HG03135 (cell line): ENCODE measurements at regions not wholly inside any gene's neighbourhood (a gene's known extent, or its start where the extent isn't known, plus 50 kb on each side); places are given as distances from the start of the nearest gene placed in this dataset.
"Not testable (repeated sequence)": the region's sequence is repeated elsewhere in the genome, so short reads cannot be mapped to it uniquely, and the experiment has no call there.

ENCODE experiments used
- ATAC-seq: cut with Tn5 transposase; IDR thresholded peaks from one replicate; pipeline ENCODE4 v1.9.1; 2021; ENCODE audit warnings: mild to moderate bottlenecking, moderate library complexity; ENCODE audit not compliant: unreplicated experiment

GRCh38 chr14:101634202-101634849, 73.0 kb downstream of the DIO3 start:
- ATAC-seq, result no peak

DNA sequence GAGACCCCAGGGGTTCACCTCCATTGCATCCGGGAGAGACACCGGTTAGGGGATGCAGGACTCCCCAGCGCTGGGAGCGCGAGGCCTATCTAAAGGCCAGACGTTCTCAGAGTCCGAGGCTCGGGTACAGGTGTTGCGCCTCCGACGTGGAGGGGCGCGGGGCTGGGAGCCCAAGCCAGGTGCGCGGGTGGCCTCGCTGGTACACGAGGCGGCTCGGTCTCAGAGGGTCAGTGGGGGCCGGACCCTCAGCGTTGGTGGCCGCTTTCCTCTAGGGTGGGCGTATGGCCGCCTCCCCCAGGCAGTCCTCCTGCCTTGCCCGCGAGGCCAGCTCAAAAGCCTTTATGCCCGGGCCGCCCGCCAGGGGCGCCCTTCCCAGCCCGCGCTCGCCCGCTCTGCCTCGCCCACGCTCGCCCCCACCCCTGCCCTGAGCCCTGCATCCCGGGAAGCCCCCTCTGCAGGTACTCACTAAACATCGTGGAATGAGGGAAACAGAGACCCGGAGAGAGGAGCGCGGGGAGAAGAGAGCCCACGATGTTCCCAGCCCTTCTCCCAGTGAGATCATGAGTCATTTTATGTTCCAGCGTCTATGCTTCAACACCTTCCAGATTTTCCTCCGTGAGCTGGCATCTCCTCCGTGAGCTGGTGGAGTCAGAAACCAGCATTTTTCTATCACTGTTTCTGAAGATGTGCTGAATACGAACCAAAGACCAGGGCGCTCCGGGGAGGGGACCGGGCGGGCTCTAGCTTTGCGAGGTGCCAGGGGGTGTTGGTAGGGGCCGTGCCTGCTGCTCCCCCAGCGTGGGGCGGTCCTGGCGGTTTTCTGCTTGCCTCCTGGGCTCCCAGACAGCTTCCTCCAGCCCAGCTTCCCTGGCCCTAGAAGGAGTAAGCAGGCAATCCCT, 73.8 kb downstream of the DIO3 start:
- ATAC-seq, result no peak

- ATAC-seq, result no peak
These were observed 74.7 kb downstream of the DIO3 start for GRCh38 chr14:101635749-101636560.

- ATAC-seq, result no peak
These were observed 78.0 kb downstream of the DIO3 start for GRCh38 chr14:101639241-101639833.

DNA sequence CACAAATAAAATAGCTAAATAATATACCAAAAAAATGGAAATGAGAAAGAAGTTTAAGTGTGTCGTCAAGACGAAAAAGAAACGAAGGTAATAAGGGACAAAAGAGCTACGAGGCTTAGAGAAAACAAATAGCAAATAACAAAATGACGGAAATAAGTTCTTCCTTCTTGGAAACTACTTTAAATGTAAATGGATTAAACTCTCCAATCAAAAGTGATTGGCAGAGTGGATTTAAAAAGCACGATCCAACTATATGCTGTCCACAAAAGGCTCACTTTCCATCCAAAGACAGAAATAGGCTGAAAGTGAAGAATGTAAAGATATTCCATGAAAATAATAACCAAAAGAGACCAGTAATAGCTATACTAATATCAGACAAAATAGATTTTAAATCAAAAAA, 82.4 kb downstream of the DIO3 start:
- no peak for ATAC-seq

DNA sequence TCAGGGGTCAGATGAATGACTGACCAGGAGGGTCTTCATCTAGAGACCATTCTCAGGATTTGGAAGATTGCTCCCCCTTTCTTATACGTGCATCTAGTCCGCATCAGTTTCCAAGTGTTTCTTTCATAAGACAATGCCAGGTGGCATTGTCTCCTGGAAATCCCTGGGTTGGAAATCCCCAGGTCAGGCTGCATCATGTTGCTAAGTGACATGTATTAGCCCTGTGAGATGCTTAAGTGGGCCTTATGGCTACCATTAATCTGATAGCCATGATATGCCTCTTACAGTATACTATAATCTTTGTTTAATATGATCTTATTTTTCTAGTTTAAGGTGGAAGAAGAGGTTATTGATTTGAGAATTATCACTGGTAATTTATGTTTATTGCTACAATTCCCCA, 92.8 kb downstream of the DIO3 start:
- ATAC-seq, result no peak

DNA sequence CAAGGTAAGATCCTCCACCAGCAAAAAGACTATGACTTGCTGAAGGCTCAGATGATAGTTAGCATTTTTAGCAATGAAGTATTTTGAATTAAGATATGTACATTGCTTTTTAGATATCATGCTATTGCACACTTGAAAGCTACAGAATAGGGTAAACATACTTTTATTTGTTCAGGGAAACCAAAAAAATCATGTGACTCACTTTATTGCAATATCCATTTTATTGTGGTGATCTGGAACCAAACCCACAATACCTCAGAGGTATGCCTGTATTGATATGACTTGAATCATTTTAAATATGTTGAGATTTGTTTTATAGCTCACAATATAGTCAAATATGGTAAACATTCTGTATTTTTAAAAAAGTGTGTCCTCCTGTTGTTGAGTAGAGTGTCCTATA, 96.1 kb downstream of the DIO3 start:
- no peak for ATAC-seq

GRCh38 chr14:101665478-101666078, 95.9 kb upstream of the PPP2R5C start:
- no peak for ATAC-seq

DNA sequence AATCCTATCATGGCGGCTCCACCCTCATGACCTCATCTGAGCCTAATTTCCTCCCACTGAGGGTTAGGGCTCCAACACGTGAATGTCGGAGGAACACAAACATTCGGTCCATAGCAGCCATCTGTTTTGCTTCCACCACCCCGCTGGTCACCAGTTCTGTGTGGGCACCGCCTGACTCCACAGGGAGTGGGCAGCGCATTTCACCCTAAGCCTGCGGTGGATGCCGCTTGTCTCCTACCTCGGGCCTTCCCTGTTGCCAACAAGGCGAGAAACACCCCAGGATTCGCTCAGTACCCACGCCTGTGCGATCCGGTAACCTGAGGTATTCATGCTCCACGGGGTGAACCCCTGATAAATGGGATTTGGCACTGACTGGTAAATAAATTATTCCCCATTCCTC, 95.2 kb upstream of the PPP2R5C start:
- ATAC-seq, result no peak

DNA sequence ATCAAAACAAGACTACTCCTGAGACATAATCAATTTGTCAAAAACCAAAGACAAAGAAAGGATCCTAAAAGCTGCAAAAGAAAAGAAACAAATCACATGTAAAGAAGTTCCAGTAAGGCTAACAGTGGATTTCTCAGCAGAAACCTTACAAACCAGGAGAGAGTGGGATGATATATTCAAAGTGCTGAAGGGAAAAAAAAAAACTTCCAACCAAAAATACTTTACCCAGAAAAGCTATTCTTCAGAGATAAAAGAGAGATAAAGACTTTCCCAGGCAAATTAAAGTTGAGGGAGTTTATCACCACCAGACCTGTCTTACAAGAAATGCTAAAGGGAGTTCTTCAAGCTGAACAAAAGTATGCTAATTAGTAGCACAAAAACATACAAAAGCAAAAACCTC, 91.9 kb upstream of the PPP2R5C start:
- no peak for ATAC-seq

DNA sequence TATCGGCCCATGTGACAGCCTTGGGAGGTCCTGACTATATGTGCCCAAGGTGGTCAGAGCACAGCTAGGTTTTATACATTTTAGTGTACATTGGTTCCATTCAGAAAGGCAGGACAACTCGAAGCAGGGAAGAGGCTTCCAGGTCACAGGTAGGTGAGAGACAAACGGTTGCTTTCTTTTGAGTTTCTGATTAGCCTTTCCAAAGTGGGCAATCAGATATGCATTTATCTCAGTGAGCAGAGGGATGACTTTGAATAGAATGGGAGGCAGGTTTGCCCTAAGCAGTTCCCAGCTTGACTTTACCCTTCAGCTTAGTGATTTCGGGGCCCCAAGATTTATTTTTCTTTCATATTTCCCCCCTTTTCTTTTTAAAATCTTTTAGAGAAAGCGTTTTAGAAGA, 87.6 kb upstream of the PPP2R5C start:
- no peak for ATAC-seq

DNA sequence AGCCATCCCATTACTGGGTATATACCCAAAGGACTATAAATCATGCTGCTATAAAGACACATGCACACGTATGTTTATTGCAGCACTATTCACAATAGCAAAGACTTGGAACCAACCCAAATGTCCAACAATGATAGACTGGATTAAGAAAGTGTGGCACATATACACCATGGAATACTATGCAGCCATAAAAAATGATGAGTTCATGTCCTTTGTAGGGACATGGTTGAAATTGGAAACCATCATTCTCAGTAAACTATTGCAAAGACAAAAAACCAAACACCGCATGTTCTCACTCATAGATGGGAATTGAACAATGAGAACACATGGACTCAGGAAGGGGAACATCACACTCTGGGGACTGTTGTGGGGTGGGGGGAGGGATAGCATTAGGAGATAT, 85.7 kb upstream of the PPP2R5C start:
- ATAC-seq, result not testable (repeated sequence)

GRCh38 chr14:101677912-101678327, 83.6 kb upstream of the PPP2R5C start:
- not testable (repeated sequence) for ATAC-seq

GRCh38 chr14:101681795-101682194, 79.7 kb upstream of the PPP2R5C start:
- ATAC-seq, result no peak

DNA sequence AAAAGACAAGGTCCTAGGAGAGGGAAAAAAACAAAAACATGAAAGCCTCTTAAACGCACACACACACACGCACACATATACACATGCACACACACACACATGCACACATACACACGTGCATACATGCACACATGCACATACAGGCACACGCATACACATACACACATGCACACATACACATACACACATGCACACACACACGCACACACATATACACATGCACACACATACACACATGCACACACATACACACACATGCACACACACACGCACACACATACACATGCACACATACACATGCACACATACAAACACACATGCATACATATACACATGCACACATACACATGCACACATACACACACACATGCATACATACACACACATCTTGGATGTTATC, 78.1 kb upstream of the PPP2R5C start:
- no peak for ATAC-seq

- ATAC-seq, result no peak
These were observed 73.6 kb upstream of the PPP2R5C start for GRCh38 chr14:101687756-101688546.

DNA sequence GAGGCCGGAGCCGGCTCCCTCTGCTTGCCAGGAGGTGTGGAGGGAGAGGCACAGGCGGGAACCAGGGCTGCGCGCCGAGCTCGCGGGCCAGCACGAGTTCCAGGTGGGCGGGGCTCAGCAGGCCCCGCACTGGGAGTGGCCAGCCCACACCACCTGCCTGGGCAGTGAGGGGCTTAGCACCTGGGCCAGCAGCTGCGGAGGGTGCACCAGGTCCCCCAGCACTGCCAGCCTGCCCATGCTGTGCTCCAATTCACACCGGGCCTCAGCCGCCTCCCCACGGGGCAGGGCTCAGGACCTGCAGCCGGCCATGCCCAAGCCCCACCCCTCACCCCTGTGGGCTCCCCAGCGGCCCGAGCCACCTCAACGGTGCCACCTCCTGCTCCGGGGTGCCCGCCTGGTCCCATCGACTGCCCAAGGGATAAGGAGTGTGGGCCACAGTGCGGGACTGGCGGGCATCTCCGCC, 72.4 kb upstream of the PPP2R5C start:
- ATAC-seq, result no peak

DNA sequence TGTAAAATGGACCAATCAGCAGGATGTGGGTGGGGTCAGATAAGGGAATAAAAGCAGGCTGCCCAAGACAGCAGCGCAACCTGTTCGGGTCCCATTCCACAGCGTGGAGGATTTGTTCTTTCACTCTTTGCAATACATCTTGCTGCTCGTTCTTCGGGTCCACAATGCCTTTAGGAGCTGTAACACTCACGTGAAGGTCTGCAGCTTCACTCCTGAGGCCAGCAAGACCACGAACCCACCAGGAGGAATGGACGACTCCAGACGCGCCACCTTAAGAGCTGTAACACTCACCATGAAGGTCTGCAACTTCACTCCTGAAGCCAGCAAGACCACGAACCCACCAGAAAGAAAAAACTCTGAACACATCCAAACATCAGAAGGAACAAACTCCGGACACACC, 71.5 kb upstream of the PPP2R5C start:
- ATAC-seq, result not testable (repeated sequence)

- no peak for ATAC-seq
These were observed 65.8 kb upstream of the PPP2R5C start for GRCh38 chr14:101695659-101696058.

DNA sequence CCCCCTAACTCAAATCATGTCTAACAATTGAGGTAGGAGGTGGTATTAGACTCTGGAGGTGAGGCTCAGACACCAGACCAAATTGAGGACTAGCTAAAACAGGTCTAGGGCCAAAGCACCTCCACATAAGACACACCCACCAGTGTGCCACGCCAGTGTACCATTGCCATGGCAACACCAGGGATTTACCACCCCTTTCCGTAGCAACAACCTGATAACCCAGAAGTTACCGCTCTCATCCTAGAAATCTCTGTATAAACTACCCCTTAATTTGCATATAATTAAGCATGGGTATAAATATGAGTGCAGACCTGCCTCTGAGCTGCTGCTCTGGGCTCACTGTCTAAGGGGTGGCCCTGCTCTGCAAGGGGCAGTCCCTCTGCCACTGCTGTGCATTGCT, 57.4 kb upstream of the PPP2R5C start:
- ATAC-seq, result no peak
